ENCODE measurements at regions not wholly inside any gene's neighbourhood (a gene's known extent, or its start where the extent isn't known, plus 50 kb on each side); places are given as distances from the start of the nearest gene placed in this dataset.

- H3K27me3 ChIP-seq (ENCODE audit: insufficient read depth, poor library complexity, severe bottlenecking) = no peaks in the 10 kb centered on the region
- no peak overlapping the region for H3K4me3 ChIP-seq (replicated peaks; ENCODE audit: insufficient read depth, low read length)
- no peak for DNase-seq (ENCODE audit: low read depth in 1 of 2, low spot score in 1 of 2)
- TF ChIP-seq CTCF (IDR thresholded peaks at IDR 0.05; ENCODE audit: insufficient read depth, low read length) (no peak), REST (IDR thresholded peaks at IDR 0.05; ENCODE audit: insufficient replicate concordance, low read depth) (no peak), POLR2AphosphoS5 (IDR thresholded peaks at IDR 0.05; ENCODE audit: low read depth) (no peak), GABPA (IDR thresholded peaks at IDR 0.05; ENCODE audit: low read depth) (no peak), SPI1 (IDR thresholded peaks at IDR 0.05; ENCODE audit: borderline replicate concordance, low read depth) (no peak)
- no peak overlapping the region for H3K27ac ChIP-seq (replicated peaks)
Measured at GRCh38 chr1:195594773-195595172, 1013.5 kb downstream of the KCNT2 start.

- Histone ChIP-seq H3K27ac (replicated peaks) (no peak overlapping the region), H3K27me3 (ENCODE audit: insufficient read depth, poor library complexity, severe bottlenecking) (no peaks in the 10 kb centered on the region), H3K4me3 (replicated peaks; ENCODE audit: insufficient read depth, low read length) (no peak overlapping the region)
- DNase-seq (ENCODE audit: low read depth in 1 of 2, low spot score in 1 of 2) = no peak
- TF ChIP-seq REST (IDR thresholded peaks at IDR 0.05; ENCODE audit: insufficient replicate concordance, low read depth) (no peak), CTCF (IDR thresholded peaks at IDR 0.05; ENCODE audit: insufficient read depth, low read length) (no peak), SPI1 (IDR thresholded peaks at IDR 0.05; ENCODE audit: borderline replicate concordance, low read depth) (no peak), GABPA (IDR thresholded peaks at IDR 0.05; ENCODE audit: low read depth) (no peak), POLR2AphosphoS5 (IDR thresholded peaks at IDR 0.05; ENCODE audit: low read depth) (no peak)
Measured at GRCh38 chr1:195594322-195594721, 1013.9 kb downstream of the KCNT2 start.

- no peak overlapping the region for H3K4me3 ChIP-seq (replicated peaks; ENCODE audit: insufficient read depth, low read length)
- no peak overlapping the region for H3K27ac ChIP-seq (replicated peaks)
- no peak for TF ChIP-seq GABPA (IDR thresholded peaks at IDR 0.05; ENCODE audit: low read depth)
- TF ChIP-seq REST (IDR thresholded peaks at IDR 0.05; ENCODE audit: insufficient replicate concordance, low read depth) = no peak
- no peak for TF ChIP-seq POLR2AphosphoS5 (IDR thresholded peaks at IDR 0.05; ENCODE audit: low read depth)
- TF ChIP-seq SPI1 (IDR thresholded peaks at IDR 0.05; ENCODE audit: borderline replicate concordance, low read depth) = no peak
- TF ChIP-seq CTCF (IDR thresholded peaks at IDR 0.05; ENCODE audit: insufficient read depth, low read length) = no peak
- H3K27me3 ChIP-seq (ENCODE audit: insufficient read depth, poor library complexity, severe bottlenecking) = no peaks in the 10 kb centered on the region
- DNase-seq (ENCODE audit: low read depth in 1 of 2, low spot score in 1 of 2) = no peak
Measured at GRCh38 chr1:195591917-195592672, 1016.1 kb downstream of the KCNT2 start.

Data from HL-60 (cell line).